H9 (cell line): ENCODE measurements at regions not wholly inside any gene's neighbourhood (a gene's known extent, or its start where the extent isn't known, plus 50 kb on each side); places are given as distances from the start of the nearest gene placed in this dataset.

Experiments
- DNase-seq: peaks from one replicate; pipeline ENCODE4 v3.0.0-alpha.2; 2017
- H2AFZ ChIP-seq: one replicate; pipeline ENCODE4 v1.6.1; 2013; ENCODE audit warnings: mild to moderate bottlenecking, low read length, control low read depth, moderate library complexity
- H2AK5ac ChIP-seq: 2 replicates; pipeline ENCODE4 v1.6.1; 2013; ENCODE audit warnings: low read length, control low read depth, mixed read lengths; ENCODE audit not compliant: insufficient read length
- H2BK120ac ChIP-seq: one replicate; pipeline ENCODE4 v1.6.1; 2013; ENCODE audit warnings: low read depth, mild to moderate bottlenecking, low read length, control low read depth, inconsistent platforms; ENCODE audit not compliant: poor library complexity, severe bottlenecking
- H2BK12ac ChIP-seq: 2 replicates; pipeline ENCODE4 v1.6.1; 2013; ENCODE audit warnings: low read length, control low read depth, mixed read lengths, low read depth; ENCODE audit not compliant: insufficient read length
- H2BK15ac ChIP-seq: 2 replicates; pipeline ENCODE4 v1.6.1; 2013; ENCODE audit warnings: low read depth, low read length, control low read depth
- H2BK20ac ChIP-seq: one replicate; pipeline ENCODE4 v1.6.1; 2013; ENCODE audit warnings: low read depth, mild to moderate bottlenecking, low read length, control low read depth, inconsistent platforms; ENCODE audit not compliant: poor library complexity, severe bottlenecking
- H2BK5ac ChIP-seq: 2 replicates; pipeline ENCODE4 v1.6.1; 2013; ENCODE audit warnings: low read length, control low read depth, mixed read lengths; ENCODE audit not compliant: insufficient read length
- H3K14ac ChIP-seq: 2 replicates; pipeline ENCODE4 v1.6.1; 2013; ENCODE audit warnings: low read length, control low read depth; ENCODE audit not compliant: insufficient read depth
- H3K18ac ChIP-seq: 2 replicates; pipeline ENCODE4 v1.6.1; 2013; ENCODE audit warnings: low read depth, mild to moderate bottlenecking, mixed read lengths, low read length, control low read depth; ENCODE audit not compliant: insufficient read length
- H3K23ac ChIP-seq: 2 replicates; pipeline ENCODE4 v1.6.1; 2013; ENCODE audit warnings: low read length, control low read depth, mixed read lengths, low read depth; ENCODE audit not compliant: insufficient read length
- H3K23me2 ChIP-seq: 2 replicates; pipeline ENCODE4 v1.6.1; 2013; ENCODE audit warnings: low read depth, mild to moderate bottlenecking, mixed read lengths, low read length, control low read depth; ENCODE audit not compliant: insufficient read length, poor library complexity, severe bottlenecking
- H3K27ac ChIP-seq: 2 replicates; pipeline ENCODE4 v1.5.1; 2013; ENCODE audit warnings: low read length, control low read depth, mixed read lengths, low read depth; ENCODE audit not compliant: insufficient read length
- H3K27me3 ChIP-seq: 2 replicates; pipeline ENCODE4 v1.6.1; 2013; ENCODE audit warnings: low read length, control low read depth, inconsistent platforms; ENCODE audit not compliant: insufficient read depth
- H3K4ac ChIP-seq: 2 replicates; pipeline ENCODE4 v1.6.1; 2013; ENCODE audit warnings: low read depth, mild to moderate bottlenecking, control low read depth, inconsistent platforms, low read length, moderate library complexity
- H3K4me1 ChIP-seq: 2 replicates; pipeline ENCODE4 v1.6.1; 2013; ENCODE audit warnings: low read length, control low read depth, inconsistent platforms; ENCODE audit not compliant: insufficient read depth
- H3K4me2 ChIP-seq: 2 replicates; pipeline ENCODE4 v1.6.1; 2013; ENCODE audit warnings: low read length, control low read depth, mixed read lengths; ENCODE audit not compliant: insufficient read length, insufficient read depth
- H3K56ac ChIP-seq: 2 replicates; pipeline ENCODE4 v1.6.1; 2013; ENCODE audit warnings: low read depth, mild to moderate bottlenecking, mixed read lengths, low read length, control low read depth; ENCODE audit not compliant: insufficient read length
- H3K79me1 ChIP-seq: 2 replicates; pipeline ENCODE4 v1.6.1; 2013; ENCODE audit warnings: low read depth, mild to moderate bottlenecking, moderate library complexity, low read length, control low read depth, inconsistent platforms; ENCODE audit not compliant: insufficient read depth, poor library complexity, severe bottlenecking
- H3K79me2 ChIP-seq: 2 replicates; pipeline ENCODE4 v1.6.1; 2013; ENCODE audit warnings: low read length, control low read depth, inconsistent platforms; ENCODE audit not compliant: insufficient read depth
- H3K9ac ChIP-seq: 2 replicates; pipeline ENCODE4 v1.6.1; 2013; ENCODE audit warnings: low read length, control low read depth, mixed read lengths; ENCODE audit not compliant: insufficient read length; ENCODE audit errors: extremely low read depth
- H3K9me3 ChIP-seq: one replicate; pipeline ENCODE4 v1.6.1; 2013; ENCODE audit warnings: low read depth, low read length, inconsistent platforms; ENCODE audit not compliant: control insufficient read depth
- H3T11ph ChIP-seq: one replicate; pipeline ENCODE4 v1.6.1; 2013; ENCODE audit warnings: mild to moderate bottlenecking, low read length, control low read depth, inconsistent platforms
- H4K20me1 ChIP-seq: one replicate; pipeline ENCODE4 v1.6.1; 2013; ENCODE audit not compliant: control insufficient read depth, insufficient read length, insufficient read depth
- H4K5ac ChIP-seq: 2 replicates; pipeline ENCODE4 v1.6.1; 2013; ENCODE audit warnings: low read depth, mild to moderate bottlenecking, mixed read lengths, low read length, control low read depth; ENCODE audit not compliant: insufficient read length
- H4K8ac ChIP-seq: replicated peaks from 2 replicates; pipeline ENCODE4 v1.6.1; 2013; ENCODE audit warnings: low read length, control low read depth, mixed read lengths, low read depth; ENCODE audit not compliant: insufficient read length
- H4K91ac ChIP-seq: 2 replicates; pipeline ENCODE4 v1.6.1; 2013; ENCODE audit warnings: low read depth, mild to moderate bottlenecking, moderate library complexity, mixed read lengths, low read length, control low read depth; ENCODE audit not compliant: insufficient read length
- H3K27ac Mint-ChIP-seq, 3 experiments: 2 replicates in 2 of 3; 3 replicates in 1 of 3; pipeline ENCODE4 v1.8.0; 2020 to 2021; ENCODE audit warnings: mixed read lengths in 3 of 3, mild to moderate bottlenecking in 1 of 3, moderate library complexity in 1 of 3
- H3K27me3 Mint-ChIP-seq: 2 replicates; pipeline ENCODE4 v1.8.0; 2021; ENCODE audit warnings: low read depth, mild to moderate bottlenecking, moderate library complexity, mixed read lengths
- H3K36me3 Mint-ChIP-seq, 3 experiments: 2 replicates in 2 of 3; 3 replicates in 1 of 3; pipeline ENCODE4 v1.8.0; 2020 to 2021; ENCODE audit warnings: low read depth in 3 of 3, mixed read lengths in 3 of 3; ENCODE audit not compliant: insufficient read depth in 1 of 3
- H3K4me1 Mint-ChIP-seq, 2 experiments: 2 replicates each; pipeline ENCODE4 v1.8.0; 2020; ENCODE audit warnings: mixed read lengths in 2 of 2
- H3K4me3 Mint-ChIP-seq, 2 experiments: 2 replicates in 1 of 2; 3 replicates in 1 of 2; pipeline ENCODE4 v1.8.0; 2020 to 2021; ENCODE audit warnings: mild to moderate bottlenecking in 2 of 2, mixed read lengths in 2 of 2, moderate library complexity in 1 of 2
- H3K9me3 Mint-ChIP-seq, 2 experiments: 2 replicates in 1 of 2; 3 replicates in 1 of 2; pipeline ENCODE4 v1.8.0; 2020; ENCODE audit warnings: mild to moderate bottlenecking in 2 of 2, mixed read lengths in 2 of 2, moderate library complexity in 1 of 2
- WGBS: extraction: QIAGEN DNeasy Blood & Tissue Kit; methylation state at CpG from one replicate; pipeline ENCODE4 v1.1.7; 2013; ENCODE audit warnings: missing lambda C conversion rate, low lambda C conversion rate, mixed read lengths; ENCODE audit not compliant: insufficient read length; ENCODE audit errors: extremely low coverage; 5-methylcytosine and 5-hydroxymethylcytosine counted together
- TF ChIP-seq, protein P1 (sequence below): fragments of 200-600 bp; sonication (generic); conservative IDR thresholded peaks from 3 replicates; pipeline ENCODE4 v1.8.0; 2021; ENCODE audit warnings: antibody characterized with exemption, mild to moderate bottlenecking

DNA sequence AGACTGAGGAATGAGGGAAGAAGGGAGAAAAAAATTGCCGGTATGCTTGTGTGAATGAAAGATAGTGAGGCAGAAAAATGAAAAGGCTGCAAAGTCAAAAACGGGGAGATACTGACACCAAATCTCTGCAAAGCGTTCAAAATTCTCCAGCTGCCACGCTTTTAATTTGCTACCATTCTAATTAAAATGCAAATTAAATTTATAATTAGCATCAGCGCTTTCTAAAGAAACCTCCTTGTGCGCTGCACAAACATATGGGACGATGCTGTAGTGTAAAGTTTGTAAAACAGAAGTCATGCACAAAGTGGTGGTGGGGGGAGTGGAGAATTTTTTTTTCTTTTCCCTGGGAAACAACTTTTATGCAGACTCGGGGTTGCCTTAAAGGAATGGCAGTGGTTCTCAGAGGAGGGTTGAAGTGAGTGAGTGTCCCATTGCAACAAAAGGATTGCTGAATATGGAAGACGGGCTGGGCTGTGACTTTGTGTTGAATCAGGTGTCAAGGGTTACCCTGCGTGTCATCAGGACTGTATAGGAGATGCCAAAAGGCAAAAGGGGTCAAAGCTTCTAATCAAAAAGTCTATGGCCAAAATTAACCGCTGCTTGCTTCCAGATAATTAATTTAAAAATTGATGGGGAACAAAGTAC lies 472.2 kb downstream of the NR2F2 start:
- H3K4me3 Mint-ChIP-seq: no peak overlapping the region

More for the DNA sequence above, 472.2 kb downstream of the NR2F2 start:
- no peak overlapping the region for H4K91ac ChIP-seq
- no CpG with 5 or more reads among the region's 11 CpGs for WGBS
- H4K5ac ChIP-seq: no peak overlapping the region
- H3K27ac Mint-ChIP-seq: peak overlapping the region in 1 of 3 experiments; percentile 62; a peak in 2 of 7 replicates
- no peaks in the 10 kb centered on the region for H3K23me2 ChIP-seq
- no peak for DNase-seq
- no peak overlapping the region for H3K4ac ChIP-seq
- H2BK12ac ChIP-seq: no peak overlapping the region
- H3T11ph ChIP-seq: no peak overlapping the region
- no peaks in the 10 kb centered on the region for H3K27me3 Mint-ChIP-seq
- peaks cover 25 to 28% of the 10 kb centered on the region in 2 experiments for H3K4me1 Mint-ChIP-seq
- no peak overlapping the region for H2BK5ac ChIP-seq
- no peak overlapping the region for H2BK120ac ChIP-seq
- no peak overlapping the region for H3K56ac ChIP-seq
- no peaks in the 10 kb centered on the region; a peak in 1 of 5 replicates for H3K9me3 Mint-ChIP-seq
- H3K27ac ChIP-seq: no peak overlapping the region
- no peak overlapping the region for H2AK5ac ChIP-seq
- H2BK15ac ChIP-seq: no peak overlapping the region
- no peak overlapping the region for H2AFZ ChIP-seq
- H3K18ac ChIP-seq: no peak overlapping the region
- H3K79me1 ChIP-seq: no peaks in the 10 kb centered on the region
- no peak overlapping the region for H3K9ac ChIP-seq
- H4K20me1 ChIP-seq: no peaks in the 10 kb centered on the region
- TF ChIP-seq, protein P1, sequence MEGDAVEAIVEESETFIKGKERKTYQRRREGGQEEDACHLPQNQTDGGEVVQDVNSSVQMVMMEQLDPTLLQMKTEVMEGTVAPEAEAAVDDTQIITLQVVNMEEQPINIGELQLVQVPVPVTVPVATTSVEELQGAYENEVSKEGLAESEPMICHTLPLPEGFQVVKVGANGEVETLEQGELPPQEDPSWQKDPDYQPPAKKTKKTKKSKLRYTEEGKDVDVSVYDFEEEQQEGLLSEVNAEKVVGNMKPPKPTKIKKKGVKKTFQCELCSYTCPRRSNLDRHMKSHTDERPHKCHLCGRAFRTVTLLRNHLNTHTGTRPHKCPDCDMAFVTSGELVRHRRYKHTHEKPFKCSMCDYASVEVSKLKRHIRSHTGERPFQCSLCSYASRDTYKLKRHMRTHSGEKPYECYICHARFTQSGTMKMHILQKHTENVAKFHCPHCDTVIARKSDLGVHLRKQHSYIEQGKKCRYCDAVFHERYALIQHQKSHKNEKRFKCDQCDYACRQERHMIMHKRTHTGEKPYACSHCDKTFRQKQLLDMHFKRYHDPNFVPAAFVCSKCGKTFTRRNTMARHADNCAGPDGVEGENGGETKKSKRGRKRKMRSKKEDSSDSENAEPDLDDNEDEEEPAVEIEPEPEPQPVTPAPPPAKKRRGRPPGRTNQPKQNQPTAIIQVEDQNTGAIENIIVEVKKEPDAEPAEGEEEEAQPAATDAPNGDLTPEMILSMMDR: no peak
- no peaks in the 10 kb centered on the region for H3K4me1 ChIP-seq
- H3K36me3 Mint-ChIP-seq: no peaks in the 10 kb centered on the region
- H2BK20ac ChIP-seq: no peak overlapping the region
- H3K27me3 ChIP-seq: no peaks in the 10 kb centered on the region
- H3K9me3 ChIP-seq: no peaks in the 10 kb centered on the region
- no peak overlapping the region for H3K4me2 ChIP-seq
- H3K23ac ChIP-seq: no peak overlapping the region
- no peaks in the 10 kb centered on the region for H3K79me2 ChIP-seq
- H3K14ac ChIP-seq: no peak overlapping the region
- no peak overlapping the region for H4K8ac ChIP-seq
